H1 (cell line): ENCODE measurements at regions not wholly inside any gene's neighbourhood (a gene's known extent, or its start where the extent isn't known, plus 50 kb on each side); places are given as distances from the start of the nearest gene placed in this dataset.

ENCODE experiments used
- CTCF ChIA-PET: fragments of 300-600 bp; sonication (Branson Sonifier 250); formaldehyde crosslinking; loops from one replicate; lab custom pipeline; 2021; ENCODE audit not compliant: partially characterized antibody; lab: Charles Lee
- POLR2A ChIA-PET: fragments of 300-600 bp; sonication (Branson Sonifier 250); formaldehyde crosslinking; loops from one replicate; lab custom pipeline; 2021; ENCODE audit warnings: inconsistent platforms; ENCODE audit not compliant: partially characterized antibody; lab: Charles Lee
- DNase-seq, 2 experiments: peaks; one replicate each; pipeline versions ENCODE4 v3.0.0 to v3.0.0-alpha.2; 2010 to 2022; ENCODE audit warnings: low spot score in 2 of 2, low read depth in 1 of 2, mixed read lengths in 1 of 2
- FAIRE-seq: peaks from 2 replicates; lab custom pipeline; 2011; peaks lifted over from hg19 to GRCh38; lab: Jason Lieb, UNC
- H2AFZ ChIP-seq: 2 replicates; pipeline ENCODE4 v1.8.1; 2012; ENCODE audit warnings: low read length, inconsistent platforms
- H2AK5ac ChIP-seq: 2 replicates; pipeline ENCODE4 v1.6.1; 2013; ENCODE audit warnings: low read depth, low read length
- H2BK120ac ChIP-seq: replicated peaks from 2 replicates; pipeline ENCODE3; 2013; ENCODE audit warnings: low read depth, low read length, inconsistent platforms
- H2BK12ac ChIP-seq: 2 replicates; pipeline ENCODE4 v1.6.1; 2013; ENCODE audit warnings: low read depth, low read length
- H2BK15ac ChIP-seq: 2 replicates; pipeline ENCODE4 v1.6.1; 2013; ENCODE audit warnings: low read length
- H2BK20ac ChIP-seq: 2 replicates; pipeline ENCODE4 v1.6.1; 2013; ENCODE audit warnings: low read length
- H2BK5ac ChIP-seq: 2 replicates; pipeline ENCODE4 v1.6.1; 2013; ENCODE audit warnings: low read depth, low read length
- H3K14ac ChIP-seq: 2 replicates; pipeline ENCODE4 v1.6.1; 2013; ENCODE audit warnings: inconsistent platforms; ENCODE audit not compliant: insufficient read length
- H3K18ac ChIP-seq: 2 replicates; pipeline ENCODE4 v1.6.1; 2013; ENCODE audit warnings: low read length; ENCODE audit errors: extremely low read depth
- H3K23ac ChIP-seq: 2 replicates; pipeline ENCODE4 v1.6.1; 2013; ENCODE audit warnings: inconsistent platforms; ENCODE audit not compliant: insufficient read length
- H3K23me2 ChIP-seq: 2 replicates; pipeline ENCODE4 v1.6.1; 2013; ENCODE audit warnings: low read depth, low read length
- H3K27ac ChIP-seq: 2 replicates; pipeline ENCODE4 v1.6.1; 2011; ENCODE audit warnings: low read depth, low read length, inconsistent platforms
- H3K27me3 ChIP-seq, 4 experiments: replicated peaks in 1 of 4; 1 replicate in 1 of 4; 2 replicates in 3 of 4; pipeline versions ENCODE4 v1.6.1 to v1.8.1; 2011 to 2013; ENCODE audit warnings: low read length in 3 of 4, mild to moderate bottlenecking in 3 of 4, inconsistent platforms in 2 of 4, mixed read lengths in 2 of 4, moderate library complexity in 1 of 4; ENCODE audit not compliant: control insufficient read depth in 3 of 4, insufficient read depth in 3 of 4; ENCODE audit errors: extremely low read depth in 1 of 4
- H3K36me3 ChIP-seq, 4 experiments: 2 replicates each; pipeline versions ENCODE4 v1.6.1 to v1.8.1; 2011 to 2013; ENCODE audit warnings: mild to moderate bottlenecking in 4 of 4, low read length in 3 of 4, moderate library complexity in 2 of 4, control low read depth in 1 of 4, inconsistent platforms in 1 of 4; ENCODE audit not compliant: insufficient read depth in 4 of 4, control insufficient read depth in 2 of 4
- H3K4ac ChIP-seq: replicated peaks from 2 replicates; pipeline ENCODE3; 2013; ENCODE audit warnings: low read length, low read depth, mixed read lengths, inconsistent platforms; ENCODE audit not compliant: insufficient read length
- H3K4me1 ChIP-seq, 4 experiments: replicated peaks in 1 of 4; 1 replicate in 1 of 4; 2 replicates in 3 of 4; pipeline versions ENCODE4 v1.6.1 to v1.8.1; 2011 to 2013; ENCODE audit warnings: low read length in 3 of 4, inconsistent platforms in 2 of 4, mixed read lengths in 1 of 4; ENCODE audit not compliant: insufficient read depth in 4 of 4, control insufficient read depth in 3 of 4
- H3K4me2 ChIP-seq, 2 experiments: 2 replicates each; pipeline versions ENCODE4 v1.6.1 to v1.8.1; 2011 to 2013; ENCODE audit warnings: low read depth in 2 of 2, low read length in 2 of 2, control low read depth in 1 of 2, inconsistent platforms in 1 of 2, mild to moderate bottlenecking in 1 of 2; ENCODE audit not compliant: insufficient read depth in 1 of 2
- H3K4me3 ChIP-seq, 4 experiments: fragments of 200-600, 300-600 bp in 1 of 4; sonication (generic), shearing (Covaris generic), sonication (Bioruptor Twin) in 1 of 4; 2 replicates each; pipeline versions ENCODE4 v1.5.1 to v1.8.1; 2011 to 2016; ENCODE audit warnings: low read length in 4 of 4, low read depth in 3 of 4, control low read depth in 2 of 4, inconsistent platforms in 2 of 4, mild to moderate bottlenecking in 2 of 4, mixed read lengths in 1 of 4, moderate library complexity in 1 of 4; ENCODE audit not compliant: insufficient read depth in 2 of 4; ENCODE audit errors: extremely low read depth in 1 of 4
- H3K56ac ChIP-seq: replicated peaks from 2 replicates; pipeline ENCODE3; 2013; ENCODE audit warnings: low read depth, mild to moderate bottlenecking, mixed read lengths, low read length, inconsistent platforms; ENCODE audit not compliant: insufficient read length
- H3K79me1 ChIP-seq: 2 replicates; pipeline ENCODE4 v1.6.1; 2013; ENCODE audit warnings: low read depth, low read length, control low read depth
- H3K79me2 ChIP-seq, 2 experiments: 2 replicates each; pipeline versions ENCODE4 v1.6.1 to v1.8.1; 2012 to 2013; ENCODE audit warnings: low read length in 2 of 2, mild to moderate bottlenecking in 2 of 2, inconsistent platforms in 1 of 2; ENCODE audit not compliant: insufficient read depth in 2 of 2, control insufficient read depth in 1 of 2
- H3K9ac ChIP-seq, 4 experiments: replicated peaks in 1 of 4; 1 replicate in 1 of 4; 2 replicates in 3 of 4; pipeline versions ENCODE4 v1.6.1 to v1.8.1; 2011 to 2013; ENCODE audit warnings: low read depth in 3 of 4, low read length in 3 of 4, control low read depth in 2 of 4, mild to moderate bottlenecking in 2 of 4, moderate library complexity in 2 of 4, inconsistent platforms in 1 of 4; ENCODE audit errors: extremely low read depth in 1 of 4
- H3K9me3 ChIP-seq, 2 experiments: 2 replicates each; pipeline versions ENCODE4 v1.6.1 to v1.8.1; 2012 to 2013; ENCODE audit warnings: mild to moderate bottlenecking in 2 of 2, moderate library complexity in 2 of 2, control low read depth in 1 of 2, inconsistent platforms in 1 of 2, low read depth in 1 of 2, low read length in 1 of 2, mixed read lengths in 1 of 2; ENCODE audit not compliant: insufficient read depth in 2 of 2
- H4K20me1 ChIP-seq, 2 experiments: replicated peaks in 1 of 2; 2 replicates each; pipeline versions ENCODE3 to v1.8.1; 2011 to 2013; ENCODE audit warnings: inconsistent platforms in 2 of 2, low read length in 2 of 2, mild to moderate bottlenecking in 1 of 2; ENCODE audit not compliant: insufficient read depth in 2 of 2, control insufficient read depth in 1 of 2
- H4K5ac ChIP-seq: 2 replicates; pipeline ENCODE4 v1.6.1; 2013; ENCODE audit warnings: low read length, low read depth, mixed read lengths, inconsistent platforms; ENCODE audit not compliant: insufficient read length
- H4K8ac ChIP-seq: 2 replicates; pipeline ENCODE4 v1.8.0; 2013; ENCODE audit warnings: mild to moderate bottlenecking, moderate library complexity, low read length, inconsistent platforms; ENCODE audit not compliant: insufficient read depth; ENCODE audit errors: extremely low read depth
- H4K91ac ChIP-seq: replicated peaks from 2 replicates; pipeline ENCODE3; 2013; ENCODE audit warnings: low read length, mixed read lengths, inconsistent platforms; ENCODE audit not compliant: insufficient read length
- BRCA1 ChIP-seq: IDR thresholded peaks from 2 replicates; pipeline ENCODE4 v1.6.1; 2012; ENCODE audit warnings: low read depth, low read length, improper control_type of control experiment
- CTCF ChIP-seq, 3 experiments: IDR thresholded peaks; 1 replicate in 2 of 3; 2 replicates in 1 of 3; pipeline versions ENCODE4 v1.5.1 to v1.6.1; 2011; ENCODE audit warnings: low read length in 3 of 3, mild to moderate bottlenecking in 3 of 3, inconsistent platforms in 2 of 3, low read depth in 1 of 3, moderate library complexity in 1 of 3; ENCODE audit not compliant: insufficient read depth in 1 of 3; ENCODE audit errors: control extremely low read depth in 1 of 3
- POU5F1 ChIP-seq: IDR thresholded peaks from 2 replicates; pipeline ENCODE4 v1.6.1; 2011; ENCODE audit warnings: low read depth, mild to moderate bottlenecking, low read length, moderate library complexity
- WGBS, 2 experiments: shearing (Covaris generic) in 1 of 2; methylation state at CpG; one replicate each; pipeline versions ENCODE4 v1.1.6 to v1.1.7; 2013 to 2015; ENCODE audit warnings: low lambda C conversion rate in 2 of 2, mixed read lengths in 2 of 2, inconsistent platforms in 1 of 2, low coverage in 1 of 2, missing lambda C conversion rate in 1 of 2; ENCODE audit not compliant: insufficient replicate concordance in 2 of 2, insufficient coverage in 1 of 2, insufficient read length in 1 of 2; ENCODE audit errors: extremely low coverage in 1 of 2, missing lambda C conversion rate in 1 of 2; 5-methylcytosine and 5-hydroxymethylcytosine counted together

DNA sequence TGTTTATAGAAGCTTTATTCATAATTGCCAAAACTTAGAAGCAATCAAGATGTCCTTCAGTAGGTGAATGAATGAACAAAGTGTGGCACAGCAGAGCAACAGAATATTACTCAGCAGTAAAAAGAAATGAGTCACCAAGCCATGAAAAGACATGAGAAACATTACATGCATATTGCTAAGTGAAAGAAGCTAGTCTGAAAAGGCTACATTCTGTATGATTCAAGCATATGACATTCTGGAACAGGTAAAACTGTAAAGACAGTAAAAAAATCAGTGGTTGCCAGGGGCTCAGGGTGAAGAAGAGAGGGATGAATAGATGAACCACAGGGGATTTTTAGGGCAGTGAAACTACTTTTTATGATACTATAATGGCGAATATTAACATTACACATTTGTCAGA lies 80.9 kb upstream of the APBB1IP start:
- H2BK20ac ChIP-seq = no peak overlapping the region
- H3K18ac ChIP-seq = no peak overlapping the region
- no peak overlapping the region for H3K4me2 ChIP-seq
- H3K27ac ChIP-seq = no peak overlapping the region
- H3K27me3 ChIP-seq = no peaks in the 10 kb centered on the region
- H4K20me1 ChIP-seq = no peaks in the 10 kb centered on the region
- no peaks in the 10 kb centered on the region for H3K79me2 ChIP-seq
- no peak for FAIRE-seq
- ChIA-PET POLR2A (no interaction called here), CTCF (interaction anchor here (1.0 kb wide), 1 partner anchor 8 kb away, joined by 3 read pairs; no protein-coding TSS in a partner anchor)
- no peaks in the 10 kb centered on the region for H3K9me3 ChIP-seq
- no peak overlapping the region for H2BK120ac ChIP-seq
- no peak overlapping the region for H3K4me3 ChIP-seq
- no peak overlapping the region for H3K56ac ChIP-seq
- no peak overlapping the region for H4K5ac ChIP-seq
- no peak overlapping the region for H4K91ac ChIP-seq
- H2BK12ac ChIP-seq = no peak overlapping the region
- H3K14ac ChIP-seq = no peak overlapping the region
- no peak overlapping the region for H2BK5ac ChIP-seq
- H2AK5ac ChIP-seq = no peak overlapping the region
- TF ChIP-seq POU5F1 = no peak
- no peak for TF ChIP-seq BRCA1
- no peak for TF ChIP-seq CTCF (IDR thresholded peaks at IDR 0.05; ENCODE audit: control extremely low read depth in 1 of 3, insufficient read depth in 1 of 3, low read depth in 1 of 3, low read length in 3 of 3)
- TF ChIP-seq, all 59 proteins: peak for 0
- DNase-seq = no peak
- Histone ChIP-seq H3K36me3 (no peaks in the 10 kb centered on the region), H4K8ac (no peak overlapping the region), H3K79me1 (no peaks in the 10 kb centered on the region), H3K4ac (no peak overlapping the region), H3K9ac (no peak overlapping the region), H3K23me2 (no peaks in the 10 kb centered on the region), H3K4me1 (no peaks in the 10 kb centered on the region), H2BK15ac (no peak overlapping the region), H3K23ac (no peak overlapping the region), H2AFZ (no peak overlapping the region)
- WGBS, 2 experiments = 53% methylated on average over 1 of the region's 1 CpG; no CpG with 5 or more reads in 1 of the 2 experiments
